ENCODE measurements at regions not wholly inside any gene's neighbourhood (a gene's known extent, or its start where the extent isn't known, plus 50 kb on each side); places are given as distances from the start of the nearest gene placed in this dataset.

DNA sequence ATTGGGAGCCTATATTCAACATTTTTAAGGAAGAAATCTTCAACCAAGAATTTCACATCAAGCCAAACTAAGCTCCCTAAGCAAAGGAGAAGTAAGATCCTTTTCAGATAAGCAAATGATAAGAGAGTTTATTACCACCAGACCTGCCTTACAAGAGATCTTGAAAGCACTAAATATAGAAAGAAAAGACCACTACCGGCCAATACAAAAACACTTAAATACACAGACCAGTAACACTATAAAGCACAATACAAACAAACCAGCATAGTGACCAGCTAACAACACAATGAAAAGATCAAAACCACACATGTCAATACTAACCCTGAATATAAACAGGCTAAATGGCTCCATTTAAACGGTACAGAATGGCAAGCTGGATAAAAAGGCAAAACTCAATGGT lies 165.4 kb downstream of the MRPL39 start:
- TF ChIP-seq CTCF (optimal IDR thresholded peaks at IDR 0.05 in 1 of 3, IDR thresholded peaks at IDR 0.05 in 1 of 3, conservative IDR thresholded peaks at IDR 0.05 in 1 of 3; ENCODE audit: extremely low read depth in 1 of 3, insufficient read depth in 2 of 3, low read length in 3 of 3) (no peak), EZH2 (IDR thresholded peaks at IDR 0.05; ENCODE audit: low read length) (no peak)

All from keratinocyte (primary cell).